NCI-H446 treated with DMSO at 0.1 percent for 48 hours (cell line): ENCODE measurements at regions not wholly inside any gene's neighbourhood (a gene's known extent, or its start where the extent isn't known, plus 50 kb on each side); places are given as distances from the start of the nearest gene placed in this dataset.

ENCODE experiments used
- DNase-seq: peaks from one replicate; lab custom pipeline; 2025; lab: John Stamatoyannopoulos, UW

DNA sequence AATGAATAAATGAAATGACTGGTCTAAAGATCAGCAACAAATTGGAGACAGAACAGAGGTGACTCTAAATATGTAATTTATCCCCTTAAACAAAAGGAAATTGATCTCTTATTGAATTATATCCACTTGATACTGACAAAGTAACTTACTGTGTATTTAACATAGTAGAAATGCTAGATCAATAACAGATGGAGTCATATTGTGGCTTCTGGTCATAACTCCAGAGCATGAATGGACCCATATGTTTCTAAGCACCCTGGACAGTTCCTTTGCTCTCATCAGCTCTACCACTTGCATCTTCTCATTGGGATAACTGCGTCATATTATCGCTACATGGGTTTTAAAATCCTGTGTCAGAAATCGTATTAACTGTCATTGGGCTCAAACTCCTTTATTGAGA lies 222.3 kb downstream of the ETS1 start:
- no peak for DNase-seq

DNA sequence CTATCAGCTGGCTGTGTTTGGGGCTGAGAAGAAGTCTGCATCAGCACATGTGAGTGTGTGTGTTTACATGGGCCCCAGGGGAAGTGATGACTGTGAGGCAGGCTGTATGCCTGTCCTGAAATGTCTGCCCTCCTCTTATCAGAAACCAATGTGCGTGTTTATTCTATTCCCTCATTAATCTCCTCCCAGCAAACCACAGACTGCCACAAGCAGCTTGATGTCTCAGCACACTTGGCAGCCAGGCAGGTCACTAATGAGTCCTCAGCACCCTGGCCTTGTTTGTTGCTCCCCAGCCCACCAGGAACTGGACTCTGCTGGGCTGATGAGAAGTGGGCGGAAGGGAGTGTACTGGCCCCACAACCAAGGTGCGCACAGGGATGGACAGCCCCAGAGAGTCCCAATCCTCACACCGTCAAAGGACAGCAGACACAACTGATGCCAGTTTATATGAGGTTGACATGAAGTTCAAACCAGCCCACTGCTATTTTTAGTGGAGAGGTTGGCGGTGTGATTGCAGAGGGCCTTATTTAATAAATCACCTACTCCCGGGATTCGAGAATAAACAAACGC lies 225.8 kb downstream of the ETS1 start:
- DNase-seq: no peak

DNA sequence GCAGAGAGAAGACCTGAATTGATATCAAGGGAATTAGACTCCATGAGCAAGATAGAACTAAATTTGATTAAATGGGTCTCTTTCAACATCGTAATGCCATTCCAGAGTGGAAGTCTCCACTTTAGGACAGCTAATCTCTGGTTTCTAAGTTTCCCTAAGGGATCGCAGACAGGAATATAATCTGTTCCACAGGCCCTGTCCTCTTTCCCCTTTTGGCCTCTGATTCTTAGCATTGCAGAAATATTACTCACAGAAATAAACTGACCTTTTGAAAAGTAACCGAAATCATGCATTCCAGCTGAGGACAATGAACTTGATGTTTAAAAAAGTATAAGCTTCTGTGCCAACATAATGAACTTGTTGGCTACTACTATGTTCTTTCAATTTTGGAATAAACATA lies 227.8 kb downstream of the ETS1 start:
- no peak for DNase-seq

DNA sequence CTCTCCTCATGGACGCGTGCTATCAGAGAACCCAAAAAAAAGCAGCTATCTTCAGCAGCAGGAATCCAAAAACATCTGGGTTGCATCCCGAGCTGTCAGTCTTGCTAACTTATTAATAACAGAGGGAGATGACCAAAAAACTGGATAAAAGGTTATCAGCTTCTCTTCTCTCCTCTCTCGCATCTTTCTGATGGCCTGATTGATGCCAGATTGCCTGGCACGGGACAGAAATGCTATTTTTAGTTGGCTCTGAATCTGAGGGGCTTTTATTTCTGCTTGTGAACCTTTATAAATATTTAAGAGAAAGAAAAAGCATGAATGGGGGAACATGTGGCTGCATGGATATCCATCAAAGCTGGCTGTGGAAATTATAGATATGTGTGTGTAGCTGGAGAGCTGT lies 230.3 kb downstream of the ETS1 start:
- DNase-seq: no peak

DNA sequence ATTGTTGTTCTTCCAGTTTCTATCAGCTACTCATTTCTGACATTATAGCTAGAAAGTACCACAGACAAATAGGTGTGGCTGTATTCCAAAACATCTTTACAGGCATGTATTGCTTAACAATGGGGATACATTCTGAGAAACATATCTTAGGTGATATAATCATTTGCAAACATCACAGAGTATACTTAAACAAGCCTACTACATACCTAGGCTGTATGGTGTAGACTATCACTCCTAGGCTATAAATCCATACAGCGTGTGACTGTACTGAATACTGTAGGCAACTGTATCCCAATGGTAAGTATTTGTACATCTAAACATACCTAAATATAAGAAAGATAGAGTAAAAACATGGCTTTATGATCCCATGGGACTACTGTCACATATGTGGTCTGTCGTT lies 231.8 kb downstream of the ETS1 start:
- no peak for DNase-seq

DNA sequence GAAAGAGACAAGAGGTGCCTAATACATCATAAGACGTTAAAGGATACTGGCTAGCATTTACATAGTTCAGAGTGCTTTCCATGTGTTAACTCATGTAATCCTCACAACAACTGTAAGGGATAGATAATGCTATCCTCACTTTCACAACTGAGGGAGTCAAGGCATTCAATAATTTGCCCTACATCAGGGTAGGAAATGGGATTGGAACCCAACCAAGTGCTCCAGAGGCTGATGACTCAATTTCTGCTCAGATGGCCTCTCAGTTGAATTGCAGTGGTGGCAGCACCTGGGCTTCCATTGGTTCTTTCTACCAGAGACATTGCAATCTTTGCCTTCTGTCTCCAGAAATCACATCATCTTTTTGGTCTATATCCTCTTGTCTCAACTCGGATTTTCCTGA lies 232.9 kb downstream of the ETS1 start:
- no peak for DNase-seq

DNA sequence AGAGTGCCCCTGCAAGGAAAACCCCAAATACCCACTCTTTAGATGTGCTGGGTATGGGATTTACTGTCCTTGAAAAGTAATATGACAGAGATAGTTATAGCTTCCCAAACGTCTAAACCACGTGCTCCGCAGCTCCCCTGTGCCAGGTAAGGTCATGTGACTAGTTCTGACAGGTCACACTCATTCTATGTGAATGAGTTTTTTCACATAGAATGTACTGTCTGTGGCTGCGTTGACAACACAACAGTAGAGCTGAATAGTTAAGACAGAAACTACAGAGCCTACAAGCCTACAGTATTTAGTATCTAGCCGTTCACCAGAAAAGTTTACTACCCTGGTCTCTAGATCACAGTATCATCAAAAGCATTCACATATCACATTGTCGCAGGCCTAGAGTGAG lies 236.2 kb downstream of the ETS1 start:
- no peak for DNase-seq

DNA sequence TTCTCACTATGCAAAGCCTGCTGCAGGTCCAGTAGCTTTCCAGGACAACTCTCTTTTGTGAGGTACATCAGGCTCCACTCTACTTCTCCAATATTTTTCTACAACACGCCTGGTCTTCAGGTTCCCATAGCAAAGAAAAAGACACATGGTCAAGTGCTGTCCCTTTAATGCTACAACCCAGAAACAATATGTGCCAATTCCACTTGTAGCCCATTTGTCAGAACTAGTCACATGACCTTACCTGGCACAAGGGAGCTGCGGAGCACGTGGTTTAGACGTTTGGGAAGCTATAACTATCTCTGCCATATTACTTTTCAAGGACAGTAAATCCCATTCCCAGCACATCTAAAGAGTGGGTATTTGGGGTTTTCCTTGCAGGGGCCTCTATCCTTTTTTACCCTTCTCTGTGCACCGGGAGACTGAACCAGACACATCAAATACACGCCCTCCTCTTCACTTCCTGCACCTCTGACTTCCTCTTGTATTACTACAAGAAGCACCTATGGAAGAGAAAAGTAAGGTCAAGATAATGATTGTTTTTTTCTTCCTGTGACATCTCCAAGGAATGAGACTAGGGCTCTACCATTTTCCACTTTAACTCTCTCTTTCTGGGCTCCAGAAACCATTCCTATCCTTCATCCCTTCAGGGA lies 237.6 kb downstream of the ETS1 start:
- no peak for DNase-seq

DNA sequence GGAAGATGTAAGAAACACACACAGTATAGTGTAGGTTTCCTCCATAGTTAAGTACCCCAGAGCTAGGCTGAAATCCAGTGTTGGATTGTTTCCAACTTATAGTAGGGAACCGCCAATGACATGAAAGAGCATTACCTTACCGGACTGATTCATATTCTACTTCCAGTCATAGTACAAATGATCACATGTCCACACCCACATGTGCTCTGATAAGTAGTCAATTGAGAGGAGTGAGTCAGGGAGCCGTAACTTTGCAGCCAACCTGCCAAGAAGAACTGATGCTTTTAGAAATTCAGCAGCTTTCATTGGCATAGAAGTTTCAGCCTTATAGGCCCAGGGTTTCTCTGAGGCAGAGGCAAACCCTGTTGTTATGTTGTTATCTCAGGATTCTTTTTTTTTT lies 240.6 kb downstream of the ETS1 start:
- DNase-seq: no peak

DNA sequence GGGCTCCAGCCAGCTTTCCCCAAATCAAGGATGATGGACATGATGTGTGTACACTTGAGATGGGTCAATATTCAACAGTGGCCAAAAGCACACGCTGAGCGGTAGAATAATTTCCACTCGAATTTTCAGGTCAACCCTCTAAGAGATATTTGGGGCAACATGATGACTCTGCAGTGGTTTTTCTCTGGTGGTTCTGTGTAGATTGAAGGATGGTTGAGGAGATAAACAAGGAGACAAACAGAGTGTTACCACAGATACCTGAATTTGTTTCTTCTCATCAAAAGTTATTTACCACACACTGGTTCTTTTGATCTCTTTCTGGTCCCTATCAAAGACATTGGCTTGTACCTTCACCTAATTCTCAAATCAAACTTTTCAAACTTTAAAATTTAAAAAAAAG lies 242.0 kb downstream of the ETS1 start:
- DNase-seq: no peak

DNA sequence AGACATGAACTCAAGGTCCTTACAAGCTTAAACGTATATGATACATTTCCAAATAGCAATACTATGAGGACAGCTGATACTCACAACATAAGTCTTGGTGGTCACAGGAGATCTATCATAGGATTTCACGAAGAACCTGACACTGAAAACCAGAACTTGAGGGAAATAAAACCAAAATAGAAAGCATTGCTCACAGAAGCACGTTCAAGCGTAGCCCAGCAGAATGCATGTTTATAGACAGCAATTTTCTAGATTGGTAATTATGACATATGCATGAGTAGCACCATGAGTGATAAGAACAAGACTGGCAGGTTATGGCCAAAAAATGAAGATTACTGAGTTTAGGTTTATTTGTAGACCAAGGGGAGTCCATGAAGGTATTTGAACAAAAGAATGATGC lies 243.5 kb downstream of the ETS1 start:
- DNase-seq: no peak

DNA sequence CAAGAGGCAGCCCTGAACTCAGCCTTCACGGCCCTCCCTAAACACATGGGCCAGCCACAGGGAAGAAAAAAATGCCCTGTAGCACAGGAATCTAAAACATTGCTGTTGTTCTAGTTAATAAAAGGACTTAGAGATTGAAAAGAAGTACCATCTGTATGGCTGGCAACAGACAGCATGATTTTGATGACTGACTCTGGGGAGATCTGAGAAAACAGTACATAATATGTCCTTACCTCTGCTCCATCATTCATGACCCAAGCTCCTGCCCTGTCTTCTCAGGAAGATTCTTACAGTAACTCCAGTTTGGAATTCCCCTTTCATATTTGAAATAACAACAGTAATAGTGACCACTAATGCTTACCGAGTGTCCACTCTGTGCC lies 244.2 kb downstream of the ETS1 start:
- DNase-seq: no peak

DNA sequence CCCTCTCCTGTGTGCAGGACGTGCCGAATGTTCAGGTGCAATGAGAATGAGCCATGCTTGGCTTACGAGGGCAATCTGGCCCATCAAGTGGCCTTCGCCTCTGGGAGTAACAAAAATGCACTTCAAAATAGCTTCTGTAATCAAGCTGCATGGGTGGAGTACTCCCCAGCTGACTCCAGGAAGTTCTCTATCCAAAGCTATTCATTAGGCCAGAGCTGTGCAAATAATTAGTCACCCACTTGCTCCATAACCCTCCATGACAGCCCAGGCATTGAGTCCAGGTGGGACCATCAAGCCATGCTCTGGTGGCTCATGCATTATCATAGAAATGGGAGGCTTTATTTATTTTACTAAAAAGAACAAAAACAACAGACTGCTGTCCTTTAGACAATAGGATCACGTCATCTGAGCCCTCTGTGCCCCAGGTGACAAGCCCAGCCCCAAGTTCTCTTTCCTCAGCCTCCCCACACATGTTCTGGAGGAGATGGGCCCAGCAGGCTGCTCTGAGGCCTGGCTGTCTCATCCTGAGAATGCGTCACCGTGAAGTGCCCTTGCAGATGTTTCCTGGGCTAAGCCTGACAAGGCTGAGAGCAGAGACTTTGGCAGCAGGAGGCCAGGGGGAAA lies 244.7 kb downstream of the ETS1 start:
- no peak for DNase-seq

DNA sequence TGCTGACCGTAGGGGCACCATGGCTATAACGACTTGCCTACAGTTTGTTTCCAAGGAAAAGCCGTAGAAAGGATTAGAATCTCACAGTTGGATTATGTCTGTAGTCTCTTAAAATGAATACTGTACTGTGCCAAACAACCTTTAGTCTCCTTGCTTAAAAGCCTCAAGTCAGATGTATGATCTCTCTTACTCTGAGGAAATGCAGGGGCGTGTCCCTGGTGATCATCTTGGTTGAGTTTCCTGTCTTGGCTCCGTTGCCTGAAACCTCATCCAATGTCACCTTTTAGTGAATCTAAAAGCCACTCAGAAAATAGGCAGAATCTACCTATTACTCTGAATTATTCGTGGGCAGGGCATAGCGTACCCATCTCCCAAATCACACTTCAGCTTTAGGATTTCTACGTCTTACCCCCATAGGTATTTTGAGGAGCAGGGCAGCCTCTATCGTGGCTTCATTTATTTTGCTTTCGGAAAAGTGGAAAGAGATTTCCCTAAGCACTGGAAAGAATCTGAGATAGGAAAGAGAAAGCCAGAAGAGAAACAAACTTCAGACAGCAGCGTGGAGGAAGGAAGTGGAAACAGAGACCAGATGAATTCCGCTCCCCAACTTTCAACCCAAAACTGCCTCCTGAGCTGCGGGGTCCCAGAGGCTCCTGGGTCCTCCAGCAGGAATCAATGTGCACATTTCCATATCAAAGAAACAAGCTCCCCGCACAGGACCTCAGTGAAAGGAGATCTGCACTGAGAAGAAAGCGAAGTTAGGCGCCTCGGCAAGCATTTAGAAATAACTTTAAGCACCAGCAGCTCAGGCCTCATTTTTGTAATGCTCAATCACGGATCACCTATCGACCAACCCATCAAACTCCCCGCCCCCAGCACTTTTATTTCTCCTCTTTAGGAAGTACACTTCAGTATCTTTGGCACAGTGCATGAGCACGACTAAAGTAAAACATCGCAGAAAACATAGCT lies 245.8 kb downstream of the ETS1 start:
- DNase-seq: no peak

DNA sequence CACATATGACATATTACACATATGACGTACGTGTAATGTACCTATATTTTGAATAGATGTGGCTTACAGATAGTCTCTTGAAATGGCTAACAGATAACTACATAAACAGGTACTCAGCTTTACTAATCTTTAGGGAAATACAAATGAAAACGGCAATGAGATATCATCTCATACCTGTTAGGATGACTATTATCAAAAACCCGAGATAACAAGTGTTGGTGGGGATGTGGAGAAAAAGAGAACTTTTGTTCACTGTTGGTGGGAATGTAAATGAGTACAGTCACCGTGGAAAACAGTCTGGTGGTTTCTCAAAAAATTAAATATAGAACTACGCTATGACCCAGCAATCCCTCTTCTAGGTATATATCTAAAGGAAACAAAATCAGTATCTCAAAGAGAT lies 247.6 kb downstream of the ETS1 start:
- no peak for DNase-seq

DNA sequence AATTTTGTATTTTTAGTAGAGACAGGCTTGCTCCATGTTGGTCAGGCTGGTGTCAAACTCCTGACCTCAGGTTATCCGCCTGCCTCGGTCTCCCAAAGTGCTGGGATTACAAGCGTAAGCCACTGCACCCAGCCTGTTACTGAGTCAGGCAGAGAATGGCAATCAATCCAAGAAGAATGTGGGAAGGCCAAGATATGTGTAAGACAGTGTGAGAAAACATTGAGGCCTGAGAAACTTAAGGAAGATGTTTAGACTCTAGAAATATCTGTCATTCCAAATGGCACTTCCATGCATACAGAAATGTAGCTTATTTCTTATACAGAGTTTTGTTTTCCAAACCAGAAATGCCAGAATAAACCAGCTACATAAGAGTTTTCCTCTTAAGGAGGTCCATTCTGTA lies 248.5 kb downstream of the ETS1 start:
- no peak for DNase-seq

DNA sequence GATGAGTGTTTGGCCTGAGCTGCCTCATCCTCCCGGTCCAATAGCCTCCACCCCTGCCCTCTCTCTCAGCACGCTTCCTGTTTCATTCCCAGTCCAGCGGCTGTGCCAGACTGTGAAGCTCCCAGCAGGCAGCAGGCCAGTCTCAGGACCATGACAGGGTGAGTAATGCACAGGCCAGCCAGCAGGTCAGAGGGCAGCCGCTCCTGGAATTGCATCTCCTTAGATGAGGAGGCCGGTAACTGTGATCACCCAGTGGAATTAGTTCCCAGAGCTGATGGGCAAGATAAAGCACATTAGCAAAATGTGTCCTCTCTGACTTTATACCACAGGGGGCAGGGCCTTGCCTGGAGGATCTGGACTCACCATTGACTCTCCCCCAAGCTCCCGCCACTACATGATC lies 251.2 kb downstream of the ETS1 start:
- DNase-seq: no peak

DNA sequence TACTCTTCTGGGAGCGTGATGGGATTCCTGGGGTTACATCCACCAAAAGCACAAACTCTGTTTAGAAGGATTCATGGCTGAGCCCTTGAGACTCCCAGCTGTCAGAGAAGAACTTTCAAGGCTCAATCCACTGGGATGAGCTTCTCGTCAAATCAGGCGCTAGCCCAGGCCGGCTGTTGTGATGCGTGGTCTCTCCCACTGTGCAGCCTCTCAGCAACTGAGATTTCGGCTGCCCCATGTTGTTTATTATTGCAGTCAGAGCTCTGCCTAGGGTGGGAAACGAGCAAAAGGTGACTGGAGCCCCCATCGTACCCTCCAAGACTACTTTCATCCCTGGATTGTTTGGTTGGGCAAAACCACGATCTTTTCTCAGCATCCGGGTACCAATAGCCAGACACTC lies 251.6 kb downstream of the ETS1 start:
- no peak for DNase-seq

DNA sequence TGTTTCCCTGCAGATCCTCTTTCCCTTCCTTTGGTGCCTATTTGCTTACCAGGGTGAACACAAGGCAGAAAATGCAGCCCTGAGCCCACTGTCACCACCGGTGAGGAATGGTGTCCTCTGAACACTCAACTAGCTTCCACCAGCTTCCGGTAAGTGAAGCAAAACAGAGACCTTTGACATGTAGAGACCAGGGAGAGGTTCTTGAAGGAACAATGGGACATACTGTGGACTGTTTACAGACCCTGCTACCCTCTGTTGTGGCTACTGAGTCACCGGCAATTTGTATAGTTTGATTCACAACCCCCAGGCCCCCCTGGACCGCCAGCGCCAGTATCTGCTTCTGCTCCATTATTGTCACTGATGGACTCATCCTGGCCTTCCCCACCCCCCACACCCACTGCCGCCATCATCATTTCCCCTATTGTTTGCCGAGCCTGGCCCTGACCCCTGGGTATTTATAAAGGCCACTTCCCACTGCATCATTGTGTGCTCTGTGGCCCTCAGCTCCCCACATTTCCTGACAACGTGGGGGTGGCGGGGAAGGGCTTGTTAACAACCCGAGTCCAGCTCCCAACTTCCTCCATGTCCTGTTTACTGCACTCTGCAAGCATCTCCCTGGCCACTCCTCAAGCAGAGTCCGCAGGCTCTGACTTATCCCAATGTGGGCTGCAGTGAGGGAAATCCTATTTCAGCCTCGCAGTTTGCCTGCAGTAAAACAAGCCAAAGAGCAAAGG lies 252.9 kb downstream of the ETS1 start:
- DNase-seq: no peak

DNA sequence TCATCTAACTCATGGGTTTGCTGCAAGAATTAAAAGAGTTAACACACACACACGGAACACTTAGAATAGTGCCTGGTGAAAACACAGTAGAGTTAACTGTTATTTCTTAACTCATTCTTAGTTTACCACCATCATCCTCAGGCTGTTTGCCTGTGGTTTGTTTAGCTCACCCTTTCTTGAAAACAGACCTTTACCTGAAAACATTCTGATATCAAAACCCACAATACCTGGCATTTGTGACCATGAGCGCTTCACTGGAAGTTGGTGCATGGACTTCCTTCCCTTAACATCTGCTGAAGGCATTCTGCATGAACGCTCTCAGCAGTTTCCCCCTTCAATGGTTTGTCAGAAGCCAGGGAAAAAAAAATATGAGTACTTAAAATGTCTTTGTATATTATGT lies 256.0 kb downstream of the ETS1 start:
- DNase-seq: no peak

DNA sequence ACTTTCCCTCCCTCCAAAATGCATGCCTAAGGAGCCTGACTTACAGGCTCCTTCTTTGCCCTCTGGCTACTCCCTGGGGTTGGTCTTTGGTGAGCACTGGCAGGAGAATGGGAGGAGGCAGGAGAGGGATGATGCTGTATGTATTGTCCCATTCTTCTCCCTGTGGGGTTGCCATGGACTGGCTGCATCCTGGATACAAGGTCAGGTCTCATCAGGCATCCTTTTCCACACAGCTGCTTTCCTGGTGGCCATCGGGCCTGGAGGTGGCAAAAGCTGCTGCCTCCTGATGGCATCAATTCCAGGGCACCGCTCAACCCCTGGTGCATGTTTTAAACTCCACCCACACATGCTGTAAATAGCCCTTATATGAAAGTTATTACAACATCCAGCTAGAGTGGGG lies 257.2 kb downstream of the ETS1 start:
- no peak for DNase-seq

DNA sequence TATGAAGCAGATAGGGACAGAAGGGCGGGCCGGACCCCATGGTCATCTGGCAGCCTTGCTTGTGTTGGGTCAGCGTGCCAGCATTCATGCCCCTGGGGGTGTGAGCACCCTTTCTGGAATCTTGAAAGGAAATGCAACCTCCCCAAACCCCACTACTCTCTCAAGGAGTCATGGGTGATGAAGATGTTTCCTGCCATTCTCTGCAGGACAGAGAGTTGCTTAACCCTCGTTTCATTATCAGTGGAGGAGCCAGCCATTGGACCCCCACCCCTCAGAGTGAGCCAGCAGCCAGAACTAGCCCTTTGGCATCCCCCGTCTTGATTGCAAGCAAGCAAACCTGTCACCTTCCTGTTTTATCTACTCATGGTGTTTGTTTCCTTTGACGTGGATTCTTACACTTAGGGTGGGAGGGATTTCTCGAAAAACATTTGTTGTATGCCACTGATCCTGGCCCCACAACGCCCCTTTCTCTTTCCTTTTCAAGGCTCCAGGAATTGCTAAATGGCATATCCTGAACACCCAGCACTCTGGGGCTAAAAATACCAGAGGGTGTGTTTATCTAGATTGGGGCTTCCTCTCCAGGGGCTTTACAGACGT lies 258.3 kb downstream of the ETS1 start:
- no peak for DNase-seq
